HG03139 (cell line): ENCODE measurements at regions not wholly inside any gene's neighbourhood (a gene's known extent, or its start where the extent isn't known, plus 50 kb on each side); places are given as distances from the start of the nearest gene placed in this dataset.
"Not testable (repeated sequence)": the region's sequence is repeated elsewhere in the genome, so short reads cannot be mapped to it uniquely, and the experiment has no call there.

Experiments
- ATAC-seq: cut with Tn5 transposase; IDR thresholded peaks from one replicate; pipeline ENCODE4 v1.9.1; 2021; ENCODE audit not compliant: unreplicated experiment

- ATAC-seq: no peak
These were observed 50.8 kb upstream of the PCSK1 start for GRCh38 chr5:96483878-96484277.

GRCh38 chr5:96487859-96488258 is 54.8 kb upstream of the PCSK1 start:
- ATAC-seq: no peak

- no peak for ATAC-seq
These were observed 56.5 kb upstream of the PCSK1 start for GRCh38 chr5:96489532-96489931.

GRCh38 chr5:96492459-96493047 is 59.5 kb upstream of the PCSK1 start:
- ATAC-seq: no peak

DNA sequence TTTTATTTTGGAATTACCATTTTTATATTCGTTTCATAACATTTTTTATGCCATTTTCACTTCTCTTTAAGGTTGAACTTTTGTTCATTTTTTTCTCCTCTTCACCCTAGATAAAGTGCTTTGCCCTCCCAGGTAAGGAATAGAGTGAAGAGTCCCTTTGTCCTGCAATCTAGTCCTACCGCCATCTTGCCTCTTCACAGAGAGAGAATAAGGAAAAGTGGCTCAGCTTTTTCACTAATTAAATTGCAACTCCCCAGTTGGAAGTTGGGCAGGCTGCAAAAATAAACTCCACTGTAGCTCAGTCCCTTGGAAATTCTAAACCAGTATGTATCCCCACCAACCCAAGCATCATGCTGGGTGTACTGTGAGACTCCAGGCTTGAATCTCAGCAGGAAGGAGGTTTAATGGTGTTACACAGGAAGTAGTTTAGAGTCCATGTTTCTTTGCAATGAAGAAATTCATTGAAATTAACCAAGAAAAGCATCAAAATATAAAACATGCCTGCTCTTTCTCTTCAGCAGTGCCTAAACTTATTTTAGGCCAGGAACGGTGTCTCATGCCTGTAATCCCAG is 60.3 kb upstream of the PCSK1 start:
- ATAC-seq: no peak

DNA sequence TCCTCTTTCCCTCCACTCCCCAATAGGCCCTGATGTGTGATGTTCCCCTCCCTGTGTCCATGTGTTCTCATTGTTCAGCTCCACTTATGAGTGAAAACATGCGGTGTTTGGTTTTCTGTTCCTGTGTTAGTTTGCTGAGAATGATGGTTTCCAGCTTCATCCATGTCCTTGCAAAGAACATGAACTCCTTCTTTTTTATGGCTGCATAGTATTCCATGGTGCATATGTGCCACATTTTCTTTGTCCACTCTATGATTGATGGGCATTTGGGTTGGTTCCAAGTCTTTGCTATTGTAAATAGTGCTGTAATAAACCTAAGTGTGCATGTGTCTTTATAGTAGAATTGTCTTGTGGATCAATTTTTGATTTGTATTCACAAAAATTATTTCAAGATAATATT is 62.4 kb upstream of the PCSK1 start:
- not testable (repeated sequence) for ATAC-seq

- ATAC-seq: not testable (repeated sequence)
These were observed 64.0 kb upstream of the PCSK1 start for GRCh38 chr5:96497027-96497426.

DNA sequence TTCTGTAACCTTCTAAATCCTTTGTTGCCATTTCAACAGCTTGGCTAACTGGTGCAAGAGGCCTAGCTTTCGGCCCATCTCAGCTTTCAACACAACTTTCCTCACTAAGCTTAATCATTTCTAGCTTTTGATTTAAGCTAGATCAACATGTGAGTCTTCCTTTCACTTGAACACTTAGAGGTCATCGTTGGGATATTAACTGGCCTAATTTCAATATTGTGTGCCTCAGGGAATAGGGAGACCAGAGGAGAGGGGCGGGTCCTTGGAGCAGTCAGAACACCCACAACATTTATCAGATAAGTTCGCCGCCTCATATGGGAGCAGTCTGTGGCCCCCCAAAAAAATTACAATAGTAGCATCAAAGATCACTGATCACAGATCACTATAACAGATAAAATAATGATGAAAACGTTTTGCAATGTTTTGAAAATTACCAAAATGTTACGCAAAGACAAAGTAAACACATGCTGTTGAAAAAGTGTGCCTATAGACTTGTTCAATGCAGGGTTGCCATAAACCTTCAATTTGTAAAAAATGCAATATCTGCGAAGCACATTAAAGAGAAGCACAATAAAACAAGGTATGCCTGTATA is 66.8 kb upstream of the PCSK1 start:
- ATAC-seq: no peak

- ATAC-seq: no peak
These were observed 69.1 kb upstream of the PCSK1 start for GRCh38 chr5:96501991-96502646.

DNA sequence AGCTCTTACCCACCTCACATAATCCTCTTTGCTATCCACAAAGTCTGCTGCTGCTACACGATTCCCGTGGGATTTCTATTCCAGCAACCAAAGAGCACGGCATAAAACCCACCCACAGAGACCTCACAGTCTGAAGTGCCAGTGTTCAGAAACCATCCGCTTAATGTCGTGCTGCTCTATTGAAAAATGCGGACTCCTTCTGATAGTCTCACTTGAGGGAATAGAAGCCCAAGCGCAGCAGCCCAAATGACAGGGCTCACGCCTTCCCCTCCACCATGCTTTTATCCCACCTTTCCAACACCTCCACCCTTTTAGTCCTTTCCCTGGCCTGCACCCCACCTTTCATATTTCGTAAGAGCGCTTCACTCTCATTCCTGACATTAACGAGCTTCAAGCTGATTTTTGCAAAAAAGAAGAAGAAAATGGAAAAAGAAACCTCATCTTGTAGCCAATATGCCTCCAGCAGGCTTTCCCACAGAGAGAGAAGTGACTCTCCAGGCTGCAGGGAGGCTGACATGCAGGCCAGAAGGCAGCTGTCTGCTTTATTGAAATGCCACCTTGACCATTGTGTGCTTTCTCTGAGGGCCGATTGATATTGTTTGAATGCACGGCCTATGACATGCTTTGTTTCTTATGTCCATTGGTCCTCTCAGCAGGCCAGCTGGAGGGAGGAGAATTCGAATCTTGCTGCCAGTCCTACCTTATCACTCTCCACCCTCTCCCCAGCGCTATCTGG is 70.6 kb upstream of the PCSK1 start:
- ATAC-seq: no peak

- no peak for ATAC-seq
These were observed 73.3 kb upstream of the PCSK1 start for GRCh38 chr5:96506376-96506775.

GRCh38 chr5:96506866-96507527 is 73.9 kb upstream of the PCSK1 start:
- no peak for ATAC-seq

DNA sequence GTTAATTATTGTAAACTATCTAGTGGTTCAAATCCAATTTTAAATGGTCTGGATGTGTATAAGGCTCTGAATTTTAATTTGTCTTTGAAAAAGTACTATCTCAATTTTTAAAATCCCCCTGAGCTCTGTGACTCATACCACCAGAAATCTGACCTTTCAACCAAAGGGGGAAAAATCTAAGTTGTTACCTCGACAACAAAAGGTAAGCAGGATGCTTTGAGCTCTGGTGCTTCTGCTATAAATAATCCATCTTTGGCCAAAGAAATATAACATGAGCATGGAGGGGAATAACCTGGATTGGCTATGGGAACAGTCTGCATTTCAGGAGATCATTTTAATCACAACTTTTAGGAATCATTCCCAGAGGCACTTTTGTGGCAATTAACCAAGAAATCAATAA is 76.3 kb upstream of the PCSK1 start:
- no peak for ATAC-seq

- ATAC-seq: no peak
These were observed 76.8 kb upstream of the PCSK1 start for GRCh38 chr5:96509721-96510350.

DNA sequence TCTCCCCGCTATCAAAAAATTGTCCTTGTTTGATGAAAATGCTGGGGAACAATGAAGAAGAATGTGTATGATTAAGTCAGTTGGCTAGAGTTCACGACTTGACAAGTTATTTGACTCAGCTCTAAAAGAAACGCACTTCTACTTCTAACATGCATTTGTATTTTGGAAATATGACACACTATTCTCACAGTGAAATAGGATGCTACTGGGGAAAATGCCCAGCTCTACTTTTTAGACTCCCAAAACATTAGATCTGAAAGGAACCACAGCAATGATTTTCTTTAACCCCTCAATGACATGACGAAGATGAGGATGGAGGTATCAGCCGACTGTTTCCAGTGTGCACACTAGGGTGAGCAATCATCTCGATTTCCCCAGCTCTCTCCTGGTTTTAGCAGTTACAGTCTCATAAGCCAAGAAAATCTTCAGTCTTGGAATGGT is 83.6 kb upstream of the PCSK1 start:
- ATAC-seq: no peak

- no peak for ATAC-seq
These were observed 84.2 kb upstream of the PCSK1 start for GRCh38 chr5:96517295-96517694.

DNA sequence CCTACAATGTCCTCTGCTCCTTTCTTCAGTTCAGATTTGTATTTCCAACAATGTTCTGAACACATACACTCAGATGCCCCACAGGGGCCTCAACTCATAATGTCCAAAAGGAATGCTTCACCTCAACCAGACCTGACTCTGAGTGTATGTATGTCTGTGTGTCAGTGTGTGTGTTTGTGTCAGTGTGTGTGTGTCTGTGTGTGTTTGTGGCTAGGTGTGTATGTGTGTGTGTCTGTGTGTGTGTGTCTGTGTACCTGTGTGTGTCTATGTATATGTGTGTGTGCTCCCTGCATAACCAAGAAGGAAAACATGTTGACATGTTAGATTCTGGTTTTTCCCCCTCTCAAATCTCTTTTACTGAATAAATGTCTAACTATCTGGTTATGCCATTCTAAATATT is 87.3 kb upstream of the PCSK1 start:
- no peak for ATAC-seq

GRCh38 chr5:96522635-96523355 is 89.7 kb upstream of the PCSK1 start:
- ATAC-seq: no peak

GRCh38 chr5:96527768-96528661 is 95.0 kb upstream of the PCSK1 start:
- ATAC-seq: no peak
